Hepatocyte (in vitro differentiated cells): ENCODE measurements at regions not wholly inside any gene's neighbourhood (a gene's known extent, or its start where the extent isn't known, plus 50 kb on each side); places are given as distances from the start of the nearest gene placed in this dataset.

Experiments
- EZH2phosphoT487 ChIP-seq: fragments of 200-600 bp; sonication (generic); IDR thresholded peaks from one replicate; pipeline ENCODE4 v1.6.1; 2018; ENCODE audit warnings: antibody characterized with exemption, mild to moderate bottlenecking, low read depth, moderate library complexity; ENCODE audit not compliant: unreplicated experiment, severe bottlenecking
- TF ChIP-seq, protein P1 (sequence below): fragments of 200-600 bp; sonication (generic); IDR thresholded peaks from 2 replicates; pipeline ENCODE4 v1.5.1; 2016; ENCODE audit warnings: antibody characterized with exemption, mild to moderate bottlenecking; ENCODE audit not compliant: poor library complexity

DNA sequence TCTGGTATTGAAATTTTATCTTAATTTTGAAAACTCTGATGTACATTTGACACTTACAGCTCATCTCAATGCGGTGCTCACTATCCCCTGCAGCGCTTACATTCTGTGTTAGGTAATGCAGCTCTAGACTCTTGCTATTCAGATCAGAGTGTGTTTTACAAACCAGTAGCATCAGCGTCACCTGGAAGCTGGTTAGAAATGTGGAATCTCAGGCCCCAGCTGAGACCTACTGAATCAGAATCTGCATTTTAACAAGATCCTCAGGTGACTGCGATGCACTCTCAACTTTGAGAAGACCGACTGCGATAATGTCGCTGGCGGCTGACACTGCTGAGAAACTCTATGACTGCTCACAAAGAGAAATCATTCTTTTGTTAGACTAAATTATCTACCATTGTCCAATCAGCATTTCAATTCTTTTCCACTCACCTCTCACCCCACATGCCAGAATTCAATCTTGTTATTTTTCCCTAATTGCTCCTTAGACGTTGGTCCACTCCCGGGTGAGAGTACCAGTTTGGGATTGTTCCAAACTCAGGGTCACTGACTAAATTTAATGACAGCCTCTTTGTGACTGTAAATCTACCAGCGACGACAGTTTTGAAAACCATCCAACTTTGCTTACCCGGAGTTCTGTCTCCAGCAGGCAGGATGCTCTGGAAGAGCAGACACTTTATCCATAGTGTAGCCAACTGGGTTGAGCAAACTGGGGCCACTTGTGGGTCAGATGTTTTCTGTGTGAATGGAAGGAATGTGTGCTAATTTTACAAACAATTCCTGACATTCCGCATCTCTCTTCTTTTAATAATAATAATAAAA is 140.1 kb upstream of the BTBD3 start:
- TF ChIP-seq, protein P1, sequence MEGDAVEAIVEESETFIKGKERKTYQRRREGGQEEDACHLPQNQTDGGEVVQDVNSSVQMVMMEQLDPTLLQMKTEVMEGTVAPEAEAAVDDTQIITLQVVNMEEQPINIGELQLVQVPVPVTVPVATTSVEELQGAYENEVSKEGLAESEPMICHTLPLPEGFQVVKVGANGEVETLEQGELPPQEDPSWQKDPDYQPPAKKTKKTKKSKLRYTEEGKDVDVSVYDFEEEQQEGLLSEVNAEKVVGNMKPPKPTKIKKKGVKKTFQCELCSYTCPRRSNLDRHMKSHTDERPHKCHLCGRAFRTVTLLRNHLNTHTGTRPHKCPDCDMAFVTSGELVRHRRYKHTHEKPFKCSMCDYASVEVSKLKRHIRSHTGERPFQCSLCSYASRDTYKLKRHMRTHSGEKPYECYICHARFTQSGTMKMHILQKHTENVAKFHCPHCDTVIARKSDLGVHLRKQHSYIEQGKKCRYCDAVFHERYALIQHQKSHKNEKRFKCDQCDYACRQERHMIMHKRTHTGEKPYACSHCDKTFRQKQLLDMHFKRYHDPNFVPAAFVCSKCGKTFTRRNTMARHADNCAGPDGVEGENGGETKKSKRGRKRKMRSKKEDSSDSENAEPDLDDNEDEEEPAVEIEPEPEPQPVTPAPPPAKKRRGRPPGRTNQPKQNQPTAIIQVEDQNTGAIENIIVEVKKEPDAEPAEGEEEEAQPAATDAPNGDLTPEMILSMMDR = no peak
- no peak for TF ChIP-seq EZH2phosphoT487
